H1 (cell line): ENCODE measurements at regions not wholly inside any gene's neighbourhood (a gene's known extent, or its start where the extent isn't known, plus 50 kb on each side); places are given as distances from the start of the nearest gene placed in this dataset.

ENCODE experiments used
- CTCF ChIA-PET: fragments of 300-600 bp; sonication (Branson Sonifier 250); formaldehyde crosslinking; loops from one replicate; lab custom pipeline; 2021; ENCODE audit not compliant: partially characterized antibody; lab: Charles Lee
- POLR2A ChIA-PET: fragments of 300-600 bp; sonication (Branson Sonifier 250); formaldehyde crosslinking; loops from one replicate; lab custom pipeline; 2021; ENCODE audit warnings: inconsistent platforms; ENCODE audit not compliant: partially characterized antibody; lab: Charles Lee
- DNase-seq, 2 experiments: peaks; one replicate each; pipeline versions ENCODE4 v3.0.0 to v3.0.0-alpha.2; 2010 to 2022; ENCODE audit warnings: low spot score in 2 of 2, low read depth in 1 of 2, mixed read lengths in 1 of 2
- FAIRE-seq: peaks from 2 replicates; lab custom pipeline; 2011; peaks lifted over from hg19 to GRCh38; lab: Jason Lieb, UNC
- H2AFZ ChIP-seq: 2 replicates; pipeline ENCODE4 v1.8.1; 2012; ENCODE audit warnings: low read length, inconsistent platforms
- H2AK5ac ChIP-seq: 2 replicates; pipeline ENCODE4 v1.6.1; 2013; ENCODE audit warnings: low read depth, low read length
- H2BK120ac ChIP-seq: replicated peaks from 2 replicates; pipeline ENCODE3; 2013; ENCODE audit warnings: low read depth, low read length, inconsistent platforms
- H2BK12ac ChIP-seq: 2 replicates; pipeline ENCODE4 v1.6.1; 2013; ENCODE audit warnings: low read depth, low read length
- H2BK15ac ChIP-seq: 2 replicates; pipeline ENCODE4 v1.6.1; 2013; ENCODE audit warnings: low read length
- H2BK20ac ChIP-seq: 2 replicates; pipeline ENCODE4 v1.6.1; 2013; ENCODE audit warnings: low read length
- H2BK5ac ChIP-seq: 2 replicates; pipeline ENCODE4 v1.6.1; 2013; ENCODE audit warnings: low read depth, low read length
- H3K14ac ChIP-seq: 2 replicates; pipeline ENCODE4 v1.6.1; 2013; ENCODE audit warnings: inconsistent platforms; ENCODE audit not compliant: insufficient read length
- H3K18ac ChIP-seq: 2 replicates; pipeline ENCODE4 v1.6.1; 2013; ENCODE audit warnings: low read length; ENCODE audit errors: extremely low read depth
- H3K23ac ChIP-seq: 2 replicates; pipeline ENCODE4 v1.6.1; 2013; ENCODE audit warnings: inconsistent platforms; ENCODE audit not compliant: insufficient read length
- H3K23me2 ChIP-seq: 2 replicates; pipeline ENCODE4 v1.6.1; 2013; ENCODE audit warnings: low read depth, low read length
- H3K27ac ChIP-seq: 2 replicates; pipeline ENCODE4 v1.6.1; 2011; ENCODE audit warnings: low read depth, low read length, inconsistent platforms
- H3K27me3 ChIP-seq, 4 experiments: replicated peaks in 1 of 4; 1 replicate in 1 of 4; 2 replicates in 3 of 4; pipeline versions ENCODE4 v1.6.1 to v1.8.1; 2011 to 2013; ENCODE audit warnings: low read length in 3 of 4, mild to moderate bottlenecking in 3 of 4, inconsistent platforms in 2 of 4, mixed read lengths in 2 of 4, moderate library complexity in 1 of 4; ENCODE audit not compliant: control insufficient read depth in 3 of 4, insufficient read depth in 3 of 4; ENCODE audit errors: extremely low read depth in 1 of 4
- H3K36me3 ChIP-seq, 4 experiments: 2 replicates each; pipeline versions ENCODE4 v1.6.1 to v1.8.1; 2011 to 2013; ENCODE audit warnings: mild to moderate bottlenecking in 4 of 4, low read length in 3 of 4, moderate library complexity in 2 of 4, control low read depth in 1 of 4, inconsistent platforms in 1 of 4; ENCODE audit not compliant: insufficient read depth in 4 of 4, control insufficient read depth in 2 of 4
- H3K4ac ChIP-seq: replicated peaks from 2 replicates; pipeline ENCODE3; 2013; ENCODE audit warnings: low read length, low read depth, mixed read lengths, inconsistent platforms; ENCODE audit not compliant: insufficient read length
- H3K4me1 ChIP-seq, 4 experiments: replicated peaks in 1 of 4; 1 replicate in 1 of 4; 2 replicates in 3 of 4; pipeline versions ENCODE4 v1.6.1 to v1.8.1; 2011 to 2013; ENCODE audit warnings: low read length in 3 of 4, inconsistent platforms in 2 of 4, mixed read lengths in 1 of 4; ENCODE audit not compliant: insufficient read depth in 4 of 4, control insufficient read depth in 3 of 4
- H3K4me2 ChIP-seq, 2 experiments: 2 replicates each; pipeline versions ENCODE4 v1.6.1 to v1.8.1; 2011 to 2013; ENCODE audit warnings: low read depth in 2 of 2, low read length in 2 of 2, control low read depth in 1 of 2, inconsistent platforms in 1 of 2, mild to moderate bottlenecking in 1 of 2; ENCODE audit not compliant: insufficient read depth in 1 of 2
- H3K4me3 ChIP-seq, 4 experiments: fragments of 200-600, 300-600 bp in 1 of 4; sonication (generic), shearing (Covaris generic), sonication (Bioruptor Twin) in 1 of 4; 2 replicates each; pipeline versions ENCODE4 v1.5.1 to v1.8.1; 2011 to 2016; ENCODE audit warnings: low read length in 4 of 4, low read depth in 3 of 4, control low read depth in 2 of 4, inconsistent platforms in 2 of 4, mild to moderate bottlenecking in 2 of 4, mixed read lengths in 1 of 4, moderate library complexity in 1 of 4; ENCODE audit not compliant: insufficient read depth in 2 of 4; ENCODE audit errors: extremely low read depth in 1 of 4
- H3K56ac ChIP-seq: replicated peaks from 2 replicates; pipeline ENCODE3; 2013; ENCODE audit warnings: low read depth, mild to moderate bottlenecking, mixed read lengths, low read length, inconsistent platforms; ENCODE audit not compliant: insufficient read length
- H3K79me1 ChIP-seq: 2 replicates; pipeline ENCODE4 v1.6.1; 2013; ENCODE audit warnings: low read depth, low read length, control low read depth
- H3K79me2 ChIP-seq, 2 experiments: 2 replicates each; pipeline versions ENCODE4 v1.6.1 to v1.8.1; 2012 to 2013; ENCODE audit warnings: low read length in 2 of 2, mild to moderate bottlenecking in 2 of 2, inconsistent platforms in 1 of 2; ENCODE audit not compliant: insufficient read depth in 2 of 2, control insufficient read depth in 1 of 2
- H3K9ac ChIP-seq, 4 experiments: replicated peaks in 1 of 4; 1 replicate in 1 of 4; 2 replicates in 3 of 4; pipeline versions ENCODE4 v1.6.1 to v1.8.1; 2011 to 2013; ENCODE audit warnings: low read depth in 3 of 4, low read length in 3 of 4, control low read depth in 2 of 4, mild to moderate bottlenecking in 2 of 4, moderate library complexity in 2 of 4, inconsistent platforms in 1 of 4; ENCODE audit errors: extremely low read depth in 1 of 4
- H3K9me3 ChIP-seq, 2 experiments: 2 replicates each; pipeline versions ENCODE4 v1.6.1 to v1.8.1; 2012 to 2013; ENCODE audit warnings: mild to moderate bottlenecking in 2 of 2, moderate library complexity in 2 of 2, control low read depth in 1 of 2, inconsistent platforms in 1 of 2, low read depth in 1 of 2, low read length in 1 of 2, mixed read lengths in 1 of 2; ENCODE audit not compliant: insufficient read depth in 2 of 2
- H4K20me1 ChIP-seq, 2 experiments: replicated peaks in 1 of 2; 2 replicates each; pipeline versions ENCODE3 to v1.8.1; 2011 to 2013; ENCODE audit warnings: inconsistent platforms in 2 of 2, low read length in 2 of 2, mild to moderate bottlenecking in 1 of 2; ENCODE audit not compliant: insufficient read depth in 2 of 2, control insufficient read depth in 1 of 2
- H4K5ac ChIP-seq: 2 replicates; pipeline ENCODE4 v1.6.1; 2013; ENCODE audit warnings: low read length, low read depth, mixed read lengths, inconsistent platforms; ENCODE audit not compliant: insufficient read length
- H4K8ac ChIP-seq: 2 replicates; pipeline ENCODE4 v1.8.0; 2013; ENCODE audit warnings: mild to moderate bottlenecking, moderate library complexity, low read length, inconsistent platforms; ENCODE audit not compliant: insufficient read depth; ENCODE audit errors: extremely low read depth
- H4K91ac ChIP-seq: replicated peaks from 2 replicates; pipeline ENCODE3; 2013; ENCODE audit warnings: low read length, mixed read lengths, inconsistent platforms; ENCODE audit not compliant: insufficient read length
- BACH1 ChIP-seq: IDR thresholded peaks from 2 replicates; pipeline ENCODE4 v1.6.1; 2012; ENCODE audit warnings: low read length, improper control_type of control experiment
- HDAC2 ChIP-seq, 2 experiments: fragments of 300-600 bp in 1 of 2; sonication (generic) in 1 of 2; IDR thresholded peaks; 2 replicates each; pipeline ENCODE4 v1.6.1; 2011 to 2012; ENCODE audit warnings: low read depth in 2 of 2, low read length in 2 of 2, mild to moderate bottlenecking in 2 of 2, moderate library complexity in 2 of 2, borderline replicate concordance in 1 of 2, inconsistent platforms in 1 of 2
- PHF8 ChIP-seq: fragments of 200-600 bp; sonication (generic); conservative IDR thresholded peaks from 2 replicates; pipeline ENCODE4 v1.7.1; 2012; ENCODE audit warnings: low read depth, mild to moderate bottlenecking, inconsistent platforms, low read length, moderate library complexity
- RAD21 ChIP-seq, 2 experiments: IDR thresholded peaks in 1 of 2; conservative IDR thresholded peaks in 1 of 2; 2 replicates each; pipeline ENCODE4 v1.6.1; 2011; ENCODE audit warnings: low read depth in 2 of 2, low read length in 2 of 2, improper control_type of control experiment in 1 of 2, inconsistent platforms in 1 of 2, mild to moderate bottlenecking in 1 of 2, moderate library complexity in 1 of 2
- WGBS, 2 experiments: shearing (Covaris generic) in 1 of 2; methylation state at CpG; one replicate each; pipeline versions ENCODE4 v1.1.6 to v1.1.7; 2013 to 2015; ENCODE audit warnings: low lambda C conversion rate in 2 of 2, mixed read lengths in 2 of 2, inconsistent platforms in 1 of 2, low coverage in 1 of 2, missing lambda C conversion rate in 1 of 2; ENCODE audit not compliant: insufficient replicate concordance in 2 of 2, insufficient coverage in 1 of 2, insufficient read length in 1 of 2; ENCODE audit errors: extremely low coverage in 1 of 2, missing lambda C conversion rate in 1 of 2; 5-methylcytosine and 5-hydroxymethylcytosine counted together

DNA sequence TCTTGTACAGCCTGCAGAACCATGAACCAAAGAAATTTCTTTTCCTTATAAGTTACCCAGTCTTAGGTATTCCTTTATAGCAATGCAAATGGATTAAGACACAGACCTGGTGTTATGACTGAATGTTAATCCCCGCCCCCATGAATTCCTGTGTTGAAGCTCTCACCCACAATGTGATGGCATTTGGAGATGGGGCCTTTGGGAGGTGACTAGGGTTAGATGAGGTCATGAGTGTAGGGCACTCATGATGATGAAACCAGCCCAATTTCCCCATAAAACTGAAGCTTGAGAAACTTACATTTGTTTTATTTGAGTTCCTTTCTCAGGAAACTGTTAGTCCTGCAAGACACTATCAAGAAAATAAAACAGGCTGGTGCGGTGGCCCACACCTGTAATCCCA is 115.8 kb upstream of the THY1 start:
- H3K36me3 ChIP-seq = no peaks in the 10 kb centered on the region
- H2BK5ac ChIP-seq = no peak overlapping the region
- no peaks in the 10 kb centered on the region for H3K9me3 ChIP-seq
- no peak overlapping the region for H2BK15ac ChIP-seq
- no peak overlapping the region for H3K14ac ChIP-seq
- no peak for DNase-seq
- H2BK12ac ChIP-seq = no peak overlapping the region
- no peaks in the 10 kb centered on the region for H3K23me2 ChIP-seq
- no peaks in the 10 kb centered on the region for H3K79me1 ChIP-seq
- no peak overlapping the region for H2BK20ac ChIP-seq
- WGBS, 2 experiments = 85% methylated on average over 2 of the region's 2 CpGs; no CpG with 5 or more reads in 1 of the 2 experiments
- no peak overlapping the region for H4K5ac ChIP-seq
- H3K9ac ChIP-seq = no peak overlapping the region
- H3K4ac ChIP-seq = no peak overlapping the region
- H2AK5ac ChIP-seq = no peak overlapping the region
- no peak overlapping the region for H2AFZ ChIP-seq
- no peak for FAIRE-seq
- H3K27ac ChIP-seq = no peak overlapping the region
- POLR2A ChIA-PET = no interaction called here
- no peaks in the 10 kb centered on the region for H4K20me1 ChIP-seq
- no peak overlapping the region for H4K8ac ChIP-seq
- no peak overlapping the region for H3K23ac ChIP-seq
- no peak overlapping the region for H3K56ac ChIP-seq
- H3K27me3 ChIP-seq = peaks cover 0 to 3% (median 0%) of the 10 kb centered on the region in 4 experiments; a peak in 1 of 7 replicates
- no peaks in the 10 kb centered on the region for H3K79me2 ChIP-seq
- CTCF ChIA-PET = interaction anchor here (1.0 to 2.3 kb wide), 4 partner anchors 11 to 86 kb away, joined by 3 to 20 read pairs (median 4); no protein-coding TSS in a partner anchor
- no peak overlapping the region for H4K91ac ChIP-seq
- H2BK120ac ChIP-seq = no peak overlapping the region
- H3K18ac ChIP-seq = no peak overlapping the region
- peaks cover 0 to 2% (median under 1%) of the 10 kb centered on the region in 4 experiments; a peak in 2 of 7 replicates for H3K4me1 ChIP-seq
- no peak overlapping the region for H3K4me3 ChIP-seq
- no peak overlapping the region for H3K4me2 ChIP-seq
- no peak for TF ChIP-seq RAD21 (IDR thresholded peaks at IDR 0.05 in 1 of 2, conservative IDR thresholded peaks at IDR 0.05 in 1 of 2; ENCODE audit: low read depth in 2 of 2, low read length in 2 of 2)
- TF ChIP-seq BACH1 = no peak
- no peak for TF ChIP-seq PHF8
- no peak for TF ChIP-seq HDAC2 (IDR thresholded peaks at IDR 0.05; ENCODE audit: borderline replicate concordance in 1 of 2, low read depth in 2 of 2, low read length in 2 of 2)
